Upper lobe of left lung (tissue), 6 donors: ENCODE measurements at regions not wholly inside any gene's neighbourhood (a gene's known extent, or its start where the extent isn't known, plus 50 kb on each side); places are given as distances from the start of the nearest gene placed in this dataset.

Experiments used
- ATAC-seq, 2 donors: fragments of 200-7000 bp; cut with Tn5 transposase; one replicate each; pipeline ENCODE4 v1.9.1; 2022; ENCODE audit warnings: mild to moderate bottlenecking in 2 of 2, moderate library complexity in 2 of 2; ENCODE audit not compliant: low FRiP score in 2 of 2
- DNase-seq, 2 donors: peaks; one replicate each; pipeline ENCODE4 v3.0.0-alpha.2; 2019 to 2020
- H3K27ac ChIP-seq, 4 donors: fragments of 200-600 bp; sonication (generic); one replicate each; pipeline ENCODE4 v1.5.1; 2016 to 2019
- H3K27me3 ChIP-seq, 4 donors: fragments of 200-600 bp; sonication (generic); one replicate each; pipeline ENCODE4 v1.5.1; 2017 to 2019
- H3K36me3 ChIP-seq, 4 donors: fragments of 200-600 bp; sonication (generic); one replicate each; pipeline ENCODE4 v1.5.1; 2016 to 2019
- H3K4me1 ChIP-seq, 4 donors: fragments of 200-600 bp; sonication (generic); one replicate each; pipeline ENCODE4 v1.5.1; 2018 to 2019
- H3K4me3 ChIP-seq, 4 donors: fragments of 200-600 bp; sonication (generic); one replicate each; pipeline ENCODE4 v1.5.1; 2017 to 2019; ENCODE audit warnings: mild to moderate bottlenecking in 2 of 4, moderate library complexity in 1 of 4
- H3K9me3 ChIP-seq, 4 donors: fragments of 200-600 bp; sonication (generic); one replicate each; pipeline ENCODE4 v1.5.1; 2018 to 2019
- EP300 ChIP-seq, 4 donors: sonication (generic); formaldehyde crosslinking; IDR thresholded peaks; one replicate each; pipeline ENCODE4 v1.5.1; 2017; ENCODE audit warnings: antibody characterized with exemption in 4 of 4, control low read depth in 2 of 4
- POLR2A ChIP-seq, 4 donors: fragments of 450-650 bp; IDR thresholded peaks; one replicate each; pipeline ENCODE4 v1.5.1; 2016 to 2017; ENCODE audit warnings: antibody characterized with exemption in 4 of 4, mild to moderate bottlenecking in 2 of 4
- POLR2AphosphoS5 ChIP-seq, 2 donors: sonication (generic); formaldehyde crosslinking; IDR thresholded peaks; one replicate each; pipeline ENCODE4 v1.5.1; 2017; ENCODE audit warnings: antibody characterized with exemption in 2 of 2
- whole genome bisulfite sequencing, 2 donors: methylation state at CpG; one replicate each; pipeline ENCODE4 v1.1.5; 2017 to 2018; 5-methylcytosine and 5-hydroxymethylcytosine counted together
- TF ChIP-seq, protein P1 (sequence below), 6 experiments: fragments of 450-650 bp in 4 of 6; fragments of 200-600 bp in 2 of 6; sonication (generic) in 2 of 6; IDR thresholded peaks; one replicate each; pipeline ENCODE4 v1.5.1; 2016 to 2019; ENCODE audit warnings: antibody characterized with exemption in 6 of 6
- donor health status: DM: no; HTN: no; CAD: no; lungs with moderate emphysema.
- donor health status: DM: no; HTN: yes; CAD: no; lungs with severe emphysema.

GRCh38 chr5:67259548-67260215 lies 63.1 kb upstream of the CD180 start:
- Histone ChIP-seq H3K27me3 (no peaks in the 10 kb centered on the region), H3K4me1 (peaks cover 0 to 24% (median 13%) of the 10 kb centered on the region in 4 donors), H3K4me3 (no peak overlapping the region), H3K9me3 (no peaks in the 10 kb centered on the region), H3K27ac (no peak overlapping the region), H3K36me3 (no peaks in the 10 kb centered on the region)
- DNase-seq (no peak), ATAC-seq (no peak)
- TF ChIP-seq, protein P1, sequence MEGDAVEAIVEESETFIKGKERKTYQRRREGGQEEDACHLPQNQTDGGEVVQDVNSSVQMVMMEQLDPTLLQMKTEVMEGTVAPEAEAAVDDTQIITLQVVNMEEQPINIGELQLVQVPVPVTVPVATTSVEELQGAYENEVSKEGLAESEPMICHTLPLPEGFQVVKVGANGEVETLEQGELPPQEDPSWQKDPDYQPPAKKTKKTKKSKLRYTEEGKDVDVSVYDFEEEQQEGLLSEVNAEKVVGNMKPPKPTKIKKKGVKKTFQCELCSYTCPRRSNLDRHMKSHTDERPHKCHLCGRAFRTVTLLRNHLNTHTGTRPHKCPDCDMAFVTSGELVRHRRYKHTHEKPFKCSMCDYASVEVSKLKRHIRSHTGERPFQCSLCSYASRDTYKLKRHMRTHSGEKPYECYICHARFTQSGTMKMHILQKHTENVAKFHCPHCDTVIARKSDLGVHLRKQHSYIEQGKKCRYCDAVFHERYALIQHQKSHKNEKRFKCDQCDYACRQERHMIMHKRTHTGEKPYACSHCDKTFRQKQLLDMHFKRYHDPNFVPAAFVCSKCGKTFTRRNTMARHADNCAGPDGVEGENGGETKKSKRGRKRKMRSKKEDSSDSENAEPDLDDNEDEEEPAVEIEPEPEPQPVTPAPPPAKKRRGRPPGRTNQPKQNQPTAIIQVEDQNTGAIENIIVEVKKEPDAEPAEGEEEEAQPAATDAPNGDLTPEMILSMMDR (IDR thresholded peaks at IDR 0.05), result no peak
- TF ChIP-seq POLR2AphosphoS5 (IDR thresholded peaks at IDR 0.05), result no peak
- no peak for TF ChIP-seq EP300 (IDR thresholded peaks at IDR 0.05)
- TF ChIP-seq POLR2A (IDR thresholded peaks at IDR 0.05), result no peak
- WGBS, 2 donors, result 90 to 93% methylated on average over 5 of the region's 5 CpGs

- H3K27me3 ChIP-seq, result no peaks in the 10 kb centered on the region
- H3K27ac ChIP-seq, result peak overlapping the region in 1 of 4 donors; percentile 20
- H3K4me3 ChIP-seq, result no peak overlapping the region
- WGBS, 2 donors, result 86 to 96% methylated on average over 2 of the region's 2 CpGs
- H3K4me1 ChIP-seq, result peaks cover 0 to 24% (median 13%) of the 10 kb centered on the region in 4 donors
- DNase-seq (no peak), ATAC-seq (no peak)
- no peaks in the 10 kb centered on the region for H3K36me3 ChIP-seq
- TF ChIP-seq POLR2A (IDR thresholded peaks at IDR 0.05) (no peak), EP300 (IDR thresholded peaks at IDR 0.05) (peak in 1 of 4 donors; percentile 67)
- H3K9me3 ChIP-seq, result no peaks in the 10 kb centered on the region
These were observed 60.9 kb upstream of the CD180 start for GRCh38 chr5:67257500-67257899.

- no peaks in the 10 kb centered on the region for H3K36me3 ChIP-seq
- no peak overlapping the region for H3K4me3 ChIP-seq
- TF ChIP-seq POLR2A (IDR thresholded peaks at IDR 0.05), result no peak
- no peak for DNase-seq
- ATAC-seq, result no peak
- 83 to 86% methylated on average over 1 of the region's 1 CpG for WGBS, 2 donors
- peak overlapping the region in 1 of 4 donors; percentile 20 for H3K27ac ChIP-seq
- peaks cover 0 to 24% (median 13%) of the 10 kb centered on the region in 4 donors for H3K4me1 ChIP-seq
- no peaks in the 10 kb centered on the region for H3K27me3 ChIP-seq
- no peaks in the 10 kb centered on the region for H3K9me3 ChIP-seq
These were observed 60.5 kb upstream of the CD180 start for GRCh38 chr5:67257077-67257476.

DNA sequence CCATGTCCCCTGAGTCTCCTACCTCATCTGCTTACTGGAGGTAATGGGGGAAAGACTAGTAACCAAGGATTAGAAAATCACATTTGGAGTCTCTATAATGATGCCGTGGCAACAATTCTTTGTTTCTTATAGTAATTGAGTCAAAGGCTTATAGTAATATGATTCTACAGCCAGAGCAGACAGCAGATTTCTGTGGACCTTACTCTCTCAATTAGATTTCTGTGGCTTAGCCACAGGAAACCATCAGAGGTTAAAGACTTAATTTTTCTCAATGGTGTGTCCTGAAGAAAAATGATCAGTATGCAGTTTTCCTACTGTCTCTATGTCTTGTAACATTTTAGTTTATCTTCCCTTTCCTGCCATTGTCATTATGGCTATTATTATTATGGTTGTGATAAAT lies 59.3 kb upstream of the CD180 start:
- ATAC-seq (no peak), DNase-seq (no peak)
- TF ChIP-seq POLR2A (IDR thresholded peaks at IDR 0.05) (no peak), POLR2AphosphoS5 (IDR thresholded peaks at IDR 0.05) (no peak), EP300 (IDR thresholded peaks at IDR 0.05) (no peak)
- TF ChIP-seq, protein P1 (IDR thresholded peaks at IDR 0.05), result no peak
- Histone ChIP-seq H3K27me3 (no peaks in the 10 kb centered on the region), H3K9me3 (no peaks in the 10 kb centered on the region), H3K4me1 (peaks cover 0 to 24% (median 13%) of the 10 kb centered on the region in 4 donors), H3K36me3 (no peaks in the 10 kb centered on the region), H3K27ac (peak overlapping the region in 2 of 4 donors; percentile 34 to 35), H3K4me3 (no peak overlapping the region)
- 73 to 94% methylated on average over 1 of the region's 1 CpG for WGBS, 2 donors

DNA sequence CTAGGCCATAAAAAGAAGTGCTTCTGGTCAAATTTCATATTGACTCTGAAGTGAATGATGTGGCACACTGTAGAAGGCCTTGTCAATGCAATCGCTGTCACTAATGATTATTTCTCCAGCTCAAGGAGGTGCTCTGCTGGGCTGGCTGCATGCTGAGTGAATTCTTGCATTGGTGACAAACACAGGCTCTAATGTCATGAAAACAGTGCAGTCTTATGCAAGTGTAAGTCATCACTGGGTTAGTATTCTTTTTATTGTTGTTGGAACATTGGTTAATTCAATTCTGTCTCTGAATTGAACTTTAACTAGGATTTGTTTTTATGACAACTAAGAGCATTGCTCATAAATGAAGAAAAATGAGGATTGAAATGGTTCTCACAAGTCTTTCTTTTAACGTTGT lies 57.3 kb upstream of the CD180 start:
- ATAC-seq, result no peak
- 87 to 93% methylated on average over 2 of the region's 2 CpGs for WGBS, 2 donors

More for the DNA sequence above, 57.3 kb upstream of the CD180 start:
- Histone ChIP-seq H3K27me3 (no peaks in the 10 kb centered on the region), H3K4me3 (no peak overlapping the region), H3K27ac (no peak overlapping the region), H3K36me3 (no peaks in the 10 kb centered on the region), H3K9me3 (no peaks in the 10 kb centered on the region), H3K4me1 (peaks cover 5 to 29% (median 16%) of the 10 kb centered on the region in 4 donors)
- TF ChIP-seq EP300 (IDR thresholded peaks at IDR 0.05) (no peak), POLR2A (IDR thresholded peaks at IDR 0.05) (no peak), POLR2AphosphoS5 (IDR thresholded peaks at IDR 0.05) (no peak)
- TF ChIP-seq, protein P1 (IDR thresholded peaks at IDR 0.05), result no peak
- DNase-seq, result no peak
